ENCODE measurements at regions not wholly inside any gene's neighbourhood (a gene's known extent, or its start where the extent isn't known, plus 50 kb on each side); places are given as distances from the start of the nearest gene placed in this dataset.

- no peak for DNase-seq (ENCODE audit: extremely low read depth, low read depth, low spot score)
Measured at GRCh38 chr3:10758304-10759037, 57.6 kb upstream of the SLC6A11 start.

GRCh38 chr3:10759495-10759894, 56.5 kb upstream of the SLC6A11 start:
- no peak for DNase-seq (ENCODE audit: extremely low read depth, low read depth, low spot score)

GRCh38 chr3:10760199-10760598, 55.8 kb upstream of the SLC6A11 start:
- DNase-seq (ENCODE audit: extremely low read depth, low read depth, low spot score), result no peak

GRCh38 chr3:10761583-10761982, 54.4 kb upstream of the SLC6A11 start:
- DNase-seq (ENCODE audit: extremely low read depth, low read depth, low spot score), result no peak

- no peak for DNase-seq (ENCODE audit: extremely low read depth, low read depth, low spot score)
Measured at GRCh38 chr3:10762116-10762515, 53.9 kb upstream of the SLC6A11 start.

GRCh38 chr3:10762611-10763247, 53.3 kb upstream of the SLC6A11 start:
- DNase-seq (ENCODE audit: extremely low read depth, low read depth, low spot score), result no peak

GRCh38 chr3:10763248-10763620, 52.8 kb upstream of the SLC6A11 start:
- DNase-seq (ENCODE audit: extremely low read depth, low read depth, low spot score), result no peak

GRCh38 chr3:10763817-10764258, 52.2 kb upstream of the SLC6A11 start:
- DNase-seq (ENCODE audit: extremely low read depth, low read depth, low spot score), result no peak

- DNase-seq (ENCODE audit: extremely low read depth, low read depth, low spot score), result no peak
Measured at GRCh38 chr3:10764259-10765051, 51.6 kb upstream of the SLC6A11 start.

- DNase-seq (ENCODE audit: extremely low read depth, low read depth, low spot score), result no peak
Measured at GRCh38 chr3:10766049-10766705, 49.9 kb upstream of the SLC6A11 start.

Measured in glomerular endothelial cell (primary cell).